ENCODE measurements at regions not wholly inside any gene's neighbourhood (a gene's known extent, or its start where the extent isn't known, plus 50 kb on each side); places are given as distances from the start of the nearest gene placed in this dataset.

DNA sequence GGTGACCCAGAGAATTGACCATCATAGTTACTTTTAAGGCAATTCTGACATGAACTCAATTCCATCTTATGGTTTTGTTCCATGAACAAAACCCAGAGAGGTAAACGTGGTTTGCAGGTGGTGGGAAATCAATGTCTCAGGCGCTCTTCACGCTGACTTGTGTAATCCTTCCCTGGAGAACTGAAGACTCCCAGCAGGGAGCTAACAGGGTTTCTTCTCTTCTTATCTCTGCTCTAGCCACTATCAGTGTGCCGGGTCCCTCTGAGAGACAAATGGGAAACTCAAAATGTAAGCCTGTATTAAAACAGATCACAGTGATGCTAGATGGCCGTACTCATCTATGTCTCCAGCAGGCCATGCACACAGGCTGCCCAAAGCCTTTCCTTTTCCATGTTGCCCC is 57.6 kb upstream of the ARGLU1 start:
- DNase-seq: no peak

DNA sequence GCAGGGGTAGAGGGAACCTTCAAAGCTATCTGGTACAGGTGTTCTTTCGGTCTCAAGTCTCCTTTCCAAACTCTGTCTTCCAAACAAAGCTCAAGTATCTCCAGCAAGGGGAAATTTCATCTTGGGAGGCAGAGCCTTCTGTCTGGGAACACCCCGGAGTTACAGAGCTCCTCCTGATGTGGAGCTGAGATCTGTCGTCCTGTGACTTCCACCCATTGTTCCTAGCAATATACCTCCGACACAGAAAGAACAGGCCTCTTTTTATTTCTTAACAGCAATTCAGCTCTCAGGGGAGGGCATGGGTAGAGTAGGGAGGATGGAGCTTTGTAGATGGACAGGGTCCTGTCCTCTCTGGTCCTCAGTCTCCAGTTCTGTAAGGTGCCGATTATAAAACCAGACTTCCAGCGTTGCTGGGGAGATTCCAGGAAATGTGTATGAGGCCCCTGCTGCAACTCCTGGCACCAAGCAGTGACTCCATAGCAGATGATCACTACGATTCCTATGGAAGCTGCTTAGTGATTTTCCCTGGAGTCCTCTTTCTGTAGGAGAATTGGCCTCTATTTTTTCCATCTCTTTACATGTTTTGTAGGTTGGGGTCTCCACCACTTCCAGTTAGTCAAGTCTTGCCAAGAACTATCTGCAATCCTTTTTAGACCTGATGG is 56.0 kb upstream of the ARGLU1 start:
- DNase-seq: no peak

DNA sequence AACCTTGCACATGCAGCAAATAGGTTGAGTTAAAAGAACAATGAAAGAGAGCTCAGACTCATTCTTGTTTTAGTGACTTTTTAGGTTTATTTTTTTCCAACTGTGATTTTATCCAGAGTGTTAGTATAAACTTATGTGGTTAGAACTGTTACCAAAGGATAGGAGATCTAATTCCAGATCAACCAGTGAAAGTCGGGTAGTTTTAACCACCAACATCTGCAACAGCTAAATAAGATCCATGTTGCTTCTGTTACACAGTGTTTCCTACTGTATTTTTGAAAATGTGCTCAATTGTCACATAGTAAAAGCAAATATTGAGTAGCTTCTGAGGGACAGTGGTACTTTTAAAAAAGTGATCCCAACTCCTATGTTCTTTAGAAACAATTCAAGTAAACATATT is 53.9 kb upstream of the ARGLU1 start:
- DNase-seq: no peak

DNA sequence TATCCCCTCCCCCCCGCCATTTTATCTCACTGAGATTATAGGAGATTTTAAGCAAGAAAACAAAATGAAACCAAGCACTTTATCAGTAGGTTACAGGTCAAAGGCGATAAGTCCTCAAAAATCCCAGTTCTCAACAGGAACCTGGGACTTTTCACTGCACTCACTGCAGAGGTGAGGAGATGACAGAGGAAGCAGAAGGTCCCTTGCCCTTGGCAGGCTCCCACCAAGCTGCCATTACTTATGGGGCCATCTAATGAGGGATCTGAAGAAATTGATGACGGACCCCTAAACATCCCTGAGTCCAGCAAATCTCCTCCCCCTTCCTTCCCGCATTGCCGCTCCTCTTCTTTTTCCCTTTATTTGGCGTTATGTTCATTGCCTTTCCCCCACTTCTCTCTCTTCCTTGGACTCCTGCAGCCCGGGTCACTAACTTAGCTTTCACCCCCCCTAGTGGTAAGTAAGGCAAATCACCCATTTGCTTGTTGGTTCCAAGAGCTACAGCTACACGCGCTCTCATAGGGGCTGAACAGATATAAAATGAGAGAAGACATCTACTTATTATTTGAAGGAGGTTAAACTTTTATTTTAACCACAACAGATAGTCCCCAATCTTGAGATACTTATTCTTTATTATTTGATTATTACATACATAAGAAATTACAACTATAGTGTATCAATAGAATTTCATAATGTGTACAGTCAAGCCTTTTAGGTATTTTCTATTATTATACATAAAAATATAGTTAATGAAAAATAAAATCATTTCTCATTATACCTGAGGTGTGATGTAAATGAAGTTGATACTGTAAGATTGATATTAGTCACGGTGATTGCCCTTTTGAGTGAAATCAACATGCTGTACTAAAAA is 52.0 kb upstream of the ARGLU1 start:
- DNase-seq: peak; percentile 53

All from MV-4-11 (cell line).